Ectodermal cell (in vitro differentiated cells): ENCODE measurements at regions not wholly inside any gene's neighbourhood (a gene's known extent, or its start where the extent isn't known, plus 50 kb on each side); places are given as distances from the start of the nearest gene placed in this dataset.

ENCODE experiments used
- H3K27ac ChIP-seq: 2 replicates; pipeline ENCODE4 v1.7.0; 2013; ENCODE audit warnings: mild to moderate bottlenecking, low read depth, low read length; ENCODE audit not compliant: insufficient read depth, poor library complexity, severe bottlenecking
- H3K27me3 ChIP-seq: 2 replicates; pipeline ENCODE4 v1.7.0; 2013; ENCODE audit warnings: mild to moderate bottlenecking, low read length; ENCODE audit not compliant: insufficient read depth, control insufficient read depth, poor library complexity, severe bottlenecking
- H3K36me3 ChIP-seq: one replicate; pipeline ENCODE4 v1.7.0; 2013; ENCODE audit warnings: low read length; ENCODE audit not compliant: control insufficient read depth, insufficient read depth
- H3K4me1 ChIP-seq: one replicate; pipeline ENCODE4 v1.7.0; 2013; ENCODE audit warnings: low read length; ENCODE audit not compliant: control insufficient read depth, insufficient read depth
- H3K4me3 ChIP-seq: 2 replicates; pipeline ENCODE4 v1.7.0; 2013; ENCODE audit warnings: low read depth, low read length, control low read depth; ENCODE audit not compliant: insufficient read depth
- H3K9me3 ChIP-seq: 2 replicates; pipeline ENCODE4 v1.7.0; 2013; ENCODE audit warnings: mild to moderate bottlenecking, low read length, moderate library complexity; ENCODE audit not compliant: control insufficient read depth
- WGBS, 2 experiments: methylation state at CpG; one replicate each; pipeline ENCODE4 v1.1.7; 2013; ENCODE audit warnings: missing lambda C conversion rate in 2 of 2; 5-methylcytosine and 5-hydroxymethylcytosine counted together

DNA sequence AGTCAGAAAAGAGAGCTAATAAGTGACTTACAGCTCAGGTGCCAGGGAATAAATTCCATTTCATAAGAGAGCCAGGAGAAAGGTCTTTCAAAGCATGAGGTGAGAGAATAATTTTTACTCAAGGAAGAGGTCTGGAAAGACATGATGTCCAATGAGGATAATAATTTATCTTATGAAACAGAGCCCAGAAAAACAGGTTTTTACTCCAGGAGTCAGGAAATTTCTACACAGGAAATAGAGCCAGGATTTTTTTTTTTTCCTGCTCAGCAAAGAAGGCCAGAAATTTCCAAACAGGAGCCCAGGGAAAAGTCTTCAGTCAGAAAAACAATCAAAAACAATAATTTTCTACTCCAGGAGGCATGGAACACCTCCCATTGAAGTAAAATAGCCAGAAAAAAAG is 1185.7 kb upstream of the TSPY4 start:
- Histone ChIP-seq H3K4me1 (no peaks in the 10 kb centered on the region), H3K36me3 (no peaks in the 10 kb centered on the region), H3K4me3 (no peak overlapping the region)

DNA sequence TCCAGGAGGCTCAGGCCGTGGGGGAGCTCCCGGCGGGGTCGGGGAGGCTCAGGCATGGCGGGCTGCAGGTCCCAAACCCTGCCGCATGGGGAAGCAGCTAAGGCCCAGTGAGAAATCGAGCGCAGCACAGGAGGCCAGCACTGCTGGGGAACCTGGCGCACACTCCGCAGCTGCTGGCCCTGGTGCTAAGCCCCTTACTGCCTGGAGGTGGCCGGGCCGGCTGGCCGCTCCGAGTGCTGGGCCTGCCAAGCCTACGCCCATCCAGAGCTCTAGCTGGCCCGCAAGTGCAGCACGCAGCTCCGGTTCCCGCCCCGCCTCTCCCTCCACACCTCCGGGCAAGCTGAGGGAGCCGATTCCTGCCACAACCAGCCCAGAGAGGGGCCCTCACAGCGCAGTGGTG is 1208.7 kb upstream of the TSPY4 start:
- H3K27me3 ChIP-seq, result no peaks in the 10 kb centered on the region
- WGBS, 2 experiments, result 95 to 96% methylated on average over 23 of the region's 23 CpGs
- no peaks in the 10 kb centered on the region for H3K4me1 ChIP-seq
- H3K36me3 ChIP-seq, result no peaks in the 10 kb centered on the region
- no peaks in the 10 kb centered on the region for H3K9me3 ChIP-seq
- no peak overlapping the region for H3K27ac ChIP-seq
- H3K4me3 ChIP-seq, result no peak overlapping the region

More for the DNA sequence above, 1185.7 kb upstream of the TSPY4 start:
- Histone ChIP-seq H3K27me3 (no peaks in the 10 kb centered on the region), H3K9me3 (no peaks in the 10 kb centered on the region), H3K27ac (no peak overlapping the region)

DNA sequence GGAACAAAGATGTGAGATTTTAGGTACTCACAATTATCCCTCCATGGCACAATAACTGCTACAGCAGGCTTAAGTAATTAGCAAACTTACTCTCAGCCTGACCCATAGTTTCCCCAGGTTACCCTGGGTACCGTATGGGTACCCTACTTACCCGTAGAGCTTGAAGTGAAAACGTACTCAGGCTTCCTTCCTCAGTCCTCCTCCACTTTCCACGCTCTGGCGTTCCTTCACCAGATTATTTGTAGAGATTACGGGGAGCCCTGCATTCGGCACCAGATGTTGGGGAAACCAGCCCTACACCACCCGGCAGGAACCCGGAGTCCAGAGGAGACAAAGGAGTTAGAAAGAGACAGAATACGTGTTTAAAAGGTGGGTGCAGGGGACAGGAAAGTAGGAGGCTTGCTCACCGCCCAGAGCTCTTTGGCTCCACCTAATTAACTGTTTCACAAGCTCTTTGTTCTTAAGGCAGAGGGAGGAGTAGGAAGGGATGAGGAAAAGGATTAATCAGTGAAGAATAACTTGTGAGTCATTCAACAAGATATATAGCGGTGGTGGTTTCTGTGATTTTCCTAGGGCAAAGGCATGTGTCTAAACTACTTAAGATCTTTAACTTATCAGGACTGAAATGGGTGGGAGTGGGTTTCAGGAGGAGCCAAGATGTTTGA is 1211.2 kb upstream of the TSPY4 start:
- H3K4me3 ChIP-seq, result no peak overlapping the region
- H3K4me1 ChIP-seq, result no peaks in the 10 kb centered on the region
- no peaks in the 10 kb centered on the region for H3K36me3 ChIP-seq
- 56 to 65% methylated on average over 11 to 12 of the region's 12 CpGs for WGBS, 2 experiments
- no peaks in the 10 kb centered on the region for H3K27me3 ChIP-seq
- no peaks in the 10 kb centered on the region for H3K9me3 ChIP-seq
- peak overlapping the region; percentile 44 for H3K27ac ChIP-seq

DNA sequence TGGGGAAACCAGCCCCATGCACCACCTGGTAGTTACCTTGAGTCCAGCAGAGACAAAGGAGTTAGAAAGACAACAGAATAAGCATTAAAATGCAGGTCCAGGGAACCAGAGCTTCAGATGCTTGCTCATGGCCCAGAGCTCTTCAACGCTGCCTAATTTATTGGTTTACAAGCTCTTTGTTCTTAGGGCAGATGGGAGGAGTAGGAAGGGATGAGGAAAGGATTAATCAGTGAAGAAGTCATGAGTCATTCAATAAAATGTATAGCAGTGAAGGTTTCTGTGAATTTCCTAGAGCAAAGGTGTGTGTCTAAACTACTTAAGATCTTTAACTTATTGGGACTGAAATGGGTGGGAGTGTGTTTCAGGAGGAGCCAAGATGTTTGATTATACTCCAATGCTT is 1210.3 kb upstream of the AMELY start:
- Histone ChIP-seq H3K27ac (no peak overlapping the region), H3K27me3 (no peaks in the 10 kb centered on the region), H3K4me3 (no peak overlapping the region), H3K4me1 (no peaks in the 10 kb centered on the region), H3K9me3 (no peaks in the 10 kb centered on the region), H3K36me3 (no peaks in the 10 kb centered on the region)
- WGBS, 2 experiments, result 60% methylated on average over 1 of the region's 1 CpG

DNA sequence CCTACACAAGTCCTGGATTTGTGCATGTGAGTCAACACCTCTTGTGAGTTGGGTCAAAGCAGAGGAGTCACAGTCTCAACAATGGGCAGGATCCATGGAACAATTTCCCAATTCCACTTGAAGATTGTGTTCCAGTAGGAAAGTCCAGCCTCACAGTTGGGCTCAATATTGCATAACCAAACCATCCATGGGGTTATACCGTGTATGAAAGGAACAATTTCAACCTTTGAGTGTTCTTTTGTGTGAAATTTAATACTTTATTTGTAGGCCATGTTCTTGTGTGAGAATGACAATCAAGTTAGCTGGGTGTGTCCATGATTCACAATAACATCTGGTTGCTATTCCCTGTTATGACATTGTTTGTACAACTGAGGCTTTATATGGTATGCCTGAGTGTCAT is 1182.9 kb upstream of the AMELY start:
- no peak overlapping the region for H3K27ac ChIP-seq
- no peaks in the 10 kb centered on the region for H3K4me1 ChIP-seq
- no peaks in the 10 kb centered on the region for H3K27me3 ChIP-seq
- WGBS, 2 experiments, result 100% methylated on average over 1 of the region's 1 CpG
- H3K9me3 ChIP-seq, result no peaks in the 10 kb centered on the region
- no peaks in the 10 kb centered on the region for H3K36me3 ChIP-seq
- H3K4me3 ChIP-seq, result no peak overlapping the region

DNA sequence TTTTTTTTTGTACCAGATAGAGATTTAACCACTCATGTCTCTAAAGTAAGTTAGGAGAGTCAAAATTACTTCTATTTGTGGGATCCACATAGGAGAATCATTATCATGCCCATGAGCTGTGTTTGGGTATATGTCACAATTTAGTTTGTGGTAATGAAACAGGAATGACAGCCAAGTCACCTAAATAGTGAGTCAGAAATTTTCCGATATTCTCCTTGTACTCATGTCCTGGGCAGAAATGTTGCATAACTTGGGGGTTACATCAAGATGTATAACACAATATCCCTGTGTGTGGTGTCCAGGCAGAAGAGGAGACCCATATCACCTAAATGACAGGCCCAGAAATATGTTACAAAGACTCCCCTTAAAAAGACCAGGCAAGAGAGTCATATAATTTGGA is 1181.4 kb upstream of the AMELY start:
- WGBS, 2 experiments, result 100% methylated on average over 1 of the region's 1 CpG; no CpG with 5 or more reads in 1 of the 2 experiments
- no peak overlapping the region for H3K4me3 ChIP-seq
- H3K27me3 ChIP-seq, result no peaks in the 10 kb centered on the region
- no peaks in the 10 kb centered on the region for H3K9me3 ChIP-seq
- H3K4me1 ChIP-seq, result no peaks in the 10 kb centered on the region
- H3K27ac ChIP-seq, result no peak overlapping the region
- no peaks in the 10 kb centered on the region for H3K36me3 ChIP-seq

DNA sequence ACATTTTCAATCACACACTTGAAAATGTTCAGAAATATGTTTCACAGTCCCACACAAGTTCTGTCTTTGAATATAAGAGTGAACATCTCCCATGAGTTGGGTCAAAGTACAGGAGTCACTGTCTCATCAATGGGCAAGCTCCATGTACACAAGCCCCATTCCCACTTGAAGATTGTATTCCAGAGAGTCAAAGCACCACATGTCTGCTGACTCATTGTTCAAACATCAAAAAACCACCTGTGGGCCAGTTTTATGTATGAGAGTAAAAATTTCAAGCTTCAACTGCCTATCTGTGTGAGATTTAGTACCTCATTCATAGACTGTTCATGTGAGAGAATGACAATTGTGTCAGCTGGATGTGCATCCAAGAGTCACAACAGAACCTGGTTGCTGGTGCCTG is 1174.4 kb upstream of the AMELY start:
- H3K4me3 ChIP-seq, result no peak overlapping the region
- no peaks in the 10 kb centered on the region for H3K36me3 ChIP-seq
- H3K9me3 ChIP-seq, result no peaks in the 10 kb centered on the region
- no peaks in the 10 kb centered on the region for H3K27me3 ChIP-seq
- no peaks in the 10 kb centered on the region for H3K4me1 ChIP-seq
- H3K27ac ChIP-seq, result no peak overlapping the region

DNA sequence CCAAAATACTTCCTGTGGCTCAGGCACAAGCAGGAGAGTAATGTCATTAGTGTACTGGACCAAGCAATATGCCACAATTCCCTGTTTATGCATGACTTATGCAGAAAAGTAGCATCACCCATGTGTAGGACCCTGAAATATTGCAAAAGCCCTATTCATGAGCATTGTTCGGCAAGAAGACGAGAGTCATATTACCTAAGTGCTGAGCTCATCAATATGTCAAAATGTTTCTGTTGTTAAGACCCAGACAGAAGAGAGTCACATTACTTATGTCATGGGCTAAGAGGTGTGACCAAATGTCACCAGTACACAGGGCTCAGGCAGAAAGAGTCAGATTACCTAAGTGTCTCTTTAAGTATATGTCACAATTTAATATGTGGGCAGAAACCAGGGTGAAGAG is 1172.6 kb upstream of the AMELY start:
- H3K27ac ChIP-seq, result no peak overlapping the region

DNA sequence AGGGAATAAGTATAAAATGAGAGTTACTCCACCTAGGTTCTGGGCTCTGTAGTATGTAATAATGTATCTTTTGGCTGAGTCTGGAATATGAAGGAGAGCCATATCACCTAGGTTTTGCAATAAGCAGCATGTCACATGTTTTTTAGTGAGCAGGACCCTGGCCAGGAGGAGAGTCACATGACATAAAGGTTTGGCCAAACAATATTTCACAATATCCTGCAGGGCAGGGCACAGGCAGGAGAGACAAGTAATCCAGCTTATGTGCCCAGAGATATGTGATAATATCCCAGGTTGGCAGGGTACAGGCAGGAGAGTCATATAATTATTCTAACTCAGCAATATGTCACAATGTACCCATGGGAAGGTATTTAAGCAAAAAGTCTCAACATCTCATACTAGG is 1169.6 kb upstream of the AMELY start:
- Histone ChIP-seq H3K9me3 (no peaks in the 10 kb centered on the region), H3K4me3 (no peak overlapping the region), H3K4me1 (no peaks in the 10 kb centered on the region), H3K27ac (no peak overlapping the region), H3K27me3 (no peaks in the 10 kb centered on the region), H3K36me3 (no peaks in the 10 kb centered on the region)

More for the DNA sequence above, 1172.6 kb upstream of the AMELY start:
- H3K36me3 ChIP-seq, result no peaks in the 10 kb centered on the region
- WGBS, 2 experiments, result 97% methylated on average over 2 of the region's 2 CpGs
- H3K4me3 ChIP-seq, result no peak overlapping the region
- no peaks in the 10 kb centered on the region for H3K4me1 ChIP-seq
- H3K9me3 ChIP-seq, result no peaks in the 10 kb centered on the region
- no peaks in the 10 kb centered on the region for H3K27me3 ChIP-seq

DNA sequence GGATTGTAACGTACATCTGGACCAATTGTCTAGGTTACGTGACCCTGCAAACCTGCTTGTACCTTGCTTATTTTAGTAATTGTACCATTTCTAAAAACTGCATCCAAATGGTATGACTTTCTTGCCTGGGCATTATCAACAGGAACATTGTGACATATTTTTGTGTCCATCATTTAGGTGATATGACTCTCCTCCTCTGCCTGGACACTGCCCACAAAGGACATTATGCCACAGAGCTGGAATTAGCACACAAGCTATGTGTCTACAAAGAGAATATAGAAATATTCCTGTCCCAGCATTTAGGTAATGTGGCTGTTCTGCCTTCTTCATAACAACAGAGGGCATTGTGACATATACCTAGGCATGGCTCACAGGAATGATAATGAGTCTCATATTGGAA is 1153.7 kb upstream of the AMELY start:
- no peaks in the 10 kb centered on the region for H3K9me3 ChIP-seq
- no peak overlapping the region for H3K27ac ChIP-seq
- no peaks in the 10 kb centered on the region for H3K36me3 ChIP-seq
- H3K27me3 ChIP-seq, result no peaks in the 10 kb centered on the region
- no peaks in the 10 kb centered on the region for H3K4me1 ChIP-seq
- no peak overlapping the region for H3K4me3 ChIP-seq
- 96 to 97% methylated on average over 2 of the region's 2 CpGs for WGBS, 2 experiments

DNA sequence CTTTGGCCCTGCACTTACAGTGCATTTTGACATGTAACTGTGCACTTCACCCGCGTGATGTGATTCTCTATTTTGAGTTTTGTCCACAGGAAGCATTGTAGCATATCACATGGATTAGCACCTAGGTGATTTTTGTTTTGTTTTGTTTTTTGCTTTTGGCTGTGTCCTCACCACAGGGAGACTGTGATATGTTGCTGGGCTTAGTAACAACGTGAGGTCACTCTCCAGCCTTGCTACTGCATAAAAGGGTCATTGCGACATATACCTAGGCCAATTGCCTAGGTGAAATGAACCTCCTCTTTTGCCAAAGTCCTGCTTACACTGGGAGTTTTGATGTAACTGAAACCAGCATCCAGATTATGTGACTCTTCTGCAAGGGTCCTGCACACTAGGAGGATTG is 1152.9 kb upstream of the AMELY start:
- WGBS, 2 experiments, result 96 to 97% methylated on average over 4 of the region's 4 CpGs
- Histone ChIP-seq H3K4me3 (no peak overlapping the region), H3K27me3 (no peaks in the 10 kb centered on the region), H3K36me3 (no peaks in the 10 kb centered on the region), H3K27ac (no peak overlapping the region), H3K4me1 (no peaks in the 10 kb centered on the region), H3K9me3 (no peaks in the 10 kb centered on the region)
